ENCODE measurements at regions not wholly inside any gene's neighbourhood (a gene's known extent, or its start where the extent isn't known, plus 50 kb on each side); places are given as distances from the start of the nearest gene placed in this dataset.

DNA sequence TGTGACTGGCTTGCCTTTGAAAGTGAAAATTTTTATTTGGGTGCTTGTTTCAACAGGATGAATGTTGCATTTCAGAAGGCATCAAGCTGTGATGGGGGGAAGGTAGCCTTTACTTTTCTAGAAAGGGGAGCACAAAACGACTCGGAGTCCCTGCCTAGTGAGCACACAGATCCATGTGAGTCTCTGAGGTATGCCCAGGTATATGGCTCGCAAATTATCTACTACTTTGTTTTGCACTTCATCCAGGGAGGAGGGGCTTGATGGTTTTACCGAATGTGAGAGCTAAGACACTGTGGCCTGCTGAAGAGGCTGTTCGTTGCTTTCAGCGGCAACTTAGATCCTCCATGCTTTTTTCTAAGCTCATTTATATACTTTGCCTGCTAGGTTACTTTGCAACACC lies 537.7 kb upstream of the PTBP2 start:
- Histone ChIP-seq H3K79me2 (ENCODE audit: control insufficient read depth, insufficient read depth, low read length) (no peaks in the 10 kb centered on the region), H3K4me2 (ENCODE audit: insufficient read depth, low read length) (no peak overlapping the region), H3K27me3 (ENCODE audit: control insufficient read depth in 2 of 2, insufficient read depth in 2 of 2, low read length in 2 of 2) (no peaks in the 10 kb centered on the region), H3K36me3 (ENCODE audit: control insufficient read depth in 2 of 2, extremely low read depth in 1 of 2, insufficient read depth in 2 of 2, low read length in 2 of 2) (no peaks in the 10 kb centered on the region), H3K4me3 (replicated peaks in 1 of 3; ENCODE audit: insufficient read depth in 1 of 3, low read depth in 1 of 3, low read length in 3 of 3) (no peak overlapping the region), H4K20me1 (replicated peaks; ENCODE audit: control insufficient read depth, extremely low read depth, insufficient read depth, low read length) (no peaks in the 10 kb centered on the region), H3K27ac (ENCODE audit: insufficient read depth, low read depth, low read length) (no peak overlapping the region), H3K4me1 (ENCODE audit: control insufficient read depth, extremely low read depth, insufficient read depth, low read length) (no peaks in the 10 kb centered on the region), H2AFZ (ENCODE audit: low read depth, low read length) (no peak overlapping the region), H3K9ac (replicated peaks; ENCODE audit: extremely low read depth, insufficient read depth, low read length) (no peak overlapping the region), H3K9me1 (replicated peaks; ENCODE audit: control insufficient read depth, extremely low read depth, insufficient read depth, low read length) (no peaks in the 10 kb centered on the region), H3K9me3 (replicated peaks; ENCODE audit: control insufficient read depth, insufficient read depth, low read length) (no peaks in the 10 kb centered on the region)
- dilution Hi-C loops (cut with MboI; ENCODE audit: extremely low pct_ligation_motif_present, low sequenced_read_pairs) (no loop called here), intact Hi-C loops (cut with micrococcal nuclease) (no loop called here)
- FAIRE-seq (no peak), DNase-seq (ENCODE audit: low read depth, low spot score) (no peak)
- no TSS peak for BruUV-seq (replicated peaks)
- CTCF ChIA-PET = interaction anchor here (0.6 kb wide), 1 partner anchor 283 kb away, joined by 3 read pairs; no protein-coding TSS in a partner anchor
- POLR2A ChIA-PET = no interaction called here
- TF ChIP-seq, protein P1, sequence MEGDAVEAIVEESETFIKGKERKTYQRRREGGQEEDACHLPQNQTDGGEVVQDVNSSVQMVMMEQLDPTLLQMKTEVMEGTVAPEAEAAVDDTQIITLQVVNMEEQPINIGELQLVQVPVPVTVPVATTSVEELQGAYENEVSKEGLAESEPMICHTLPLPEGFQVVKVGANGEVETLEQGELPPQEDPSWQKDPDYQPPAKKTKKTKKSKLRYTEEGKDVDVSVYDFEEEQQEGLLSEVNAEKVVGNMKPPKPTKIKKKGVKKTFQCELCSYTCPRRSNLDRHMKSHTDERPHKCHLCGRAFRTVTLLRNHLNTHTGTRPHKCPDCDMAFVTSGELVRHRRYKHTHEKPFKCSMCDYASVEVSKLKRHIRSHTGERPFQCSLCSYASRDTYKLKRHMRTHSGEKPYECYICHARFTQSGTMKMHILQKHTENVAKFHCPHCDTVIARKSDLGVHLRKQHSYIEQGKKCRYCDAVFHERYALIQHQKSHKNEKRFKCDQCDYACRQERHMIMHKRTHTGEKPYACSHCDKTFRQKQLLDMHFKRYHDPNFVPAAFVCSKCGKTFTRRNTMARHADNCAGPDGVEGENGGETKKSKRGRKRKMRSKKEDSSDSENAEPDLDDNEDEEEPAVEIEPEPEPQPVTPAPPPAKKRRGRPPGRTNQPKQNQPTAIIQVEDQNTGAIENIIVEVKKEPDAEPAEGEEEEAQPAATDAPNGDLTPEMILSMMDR (IDR thresholded peaks at IDR 0.05; ENCODE audit: extremely low read depth in 1 of 2, insufficient read depth in 1 of 2, low read depth in 1 of 2, low read length in 2 of 2) = no peak
- TF ChIP-seq FOS (IDR thresholded peaks at IDR 0.05; ENCODE audit: borderline replicate concordance, insufficient read depth, low read length) (no peak), POLR2AphosphoS5 (IDR thresholded peaks at IDR 0.05; ENCODE audit: insufficient read depth, low read depth, low read length) (no peak), GATA2 (IDR thresholded peaks at IDR 0.05; ENCODE audit: insufficient read depth, insufficient read length, low read depth, low read length) (no peak), EZH2 (IDR thresholded peaks at IDR 0.05; ENCODE audit: borderline replicate concordance, low read depth, low read length, severe bottlenecking) (no peak), JUN (IDR thresholded peaks at IDR 0.05; ENCODE audit: borderline replicate concordance, insufficient read depth, insufficient read length, low read depth) (no peak), MYC (IDR thresholded peaks at IDR 0.05; ENCODE audit: low read depth, low read length) (no peak), POLR2A (IDR thresholded peaks at IDR 0.05; ENCODE audit: low read depth, low read length) (no peak)
- TF ChIP-seq, protein P2, sequence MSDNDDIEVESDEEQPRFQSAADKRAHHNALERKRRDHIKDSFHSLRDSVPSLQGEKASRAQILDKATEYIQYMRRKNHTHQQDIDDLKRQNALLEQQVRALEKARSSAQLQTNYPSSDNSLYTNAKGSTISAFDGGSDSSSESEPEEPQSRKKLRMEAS (IDR thresholded peaks at IDR 0.05; ENCODE audit: insufficient read depth, insufficient read length) = no peak

Measured in endothelial cell of umbilical vein (primary cell).